ENCODE measurements at regions not wholly inside any gene's neighbourhood (a gene's known extent, or its start where the extent isn't known, plus 50 kb on each side); places are given as distances from the start of the nearest gene placed in this dataset.

GRCh38 chr4:123651536-123652180 is 255.1 kb downstream of the SPRY1 start:
- TF ChIP-seq EZH2phosphoT487 (IDR thresholded peaks at IDR 0.05; ENCODE audit: insufficient read depth, low read depth) (no peak), EZH2 (IDR thresholded peaks at IDR 0.05; ENCODE audit: insufficient read depth, poor library complexity, severe bottlenecking) (no peak)
